ENCODE measurements at regions not wholly inside any gene's neighbourhood (a gene's known extent, or its start where the extent isn't known, plus 50 kb on each side); places are given as distances from the start of the nearest gene placed in this dataset.
"Not testable (repeated sequence)": the region's sequence is repeated elsewhere in the genome, so short reads cannot be mapped to it uniquely, and the experiment has no call there.

- not testable (repeated sequence) for H2AFZ ChIP-seq (ENCODE audit: low read depth, low read length); ATAC-seq (ENCODE audit: insufficient read depth, low read depth); H4K20me1 ChIP-seq (ENCODE audit: insufficient read depth, low read length); H3K4me3 ChIP-seq (ENCODE audit: low read depth in 1 of 2, low read length in 2 of 2); H3K9ac ChIP-seq (ENCODE audit: low read depth, low read length); H3K79me2 ChIP-seq (ENCODE audit: insufficient read depth, low read length); H3K27ac ChIP-seq (ENCODE audit: low read length); DNase-seq; H3K4me2 ChIP-seq (ENCODE audit: insufficient read depth, low read length); H3K9me3 ChIP-seq (ENCODE audit: insufficient read depth, low read length, severe bottlenecking); H3K27me3 ChIP-seq (ENCODE audit: insufficient read depth, low read length, poor library complexity); H3K4me1 ChIP-seq (ENCODE audit: insufficient read depth, low read length); H3K36me3 ChIP-seq (ENCODE audit: insufficient read depth, low read length)
Observed at GRCh38 chr1:149276496-149276895, 173.1 kb upstream of the NBPF9 start.

- not testable (repeated sequence) for H2AFZ ChIP-seq (ENCODE audit: low read depth, low read length); ATAC-seq (ENCODE audit: insufficient read depth, low read depth); H3K36me3 ChIP-seq (ENCODE audit: insufficient read depth, low read length); H3K27ac ChIP-seq (ENCODE audit: low read length); H3K4me3 ChIP-seq (ENCODE audit: low read depth in 1 of 2, low read length in 2 of 2); H3K9me3 ChIP-seq (ENCODE audit: insufficient read depth, low read length, severe bottlenecking); H3K4me2 ChIP-seq (ENCODE audit: insufficient read depth, low read length); H3K4me1 ChIP-seq (ENCODE audit: insufficient read depth, low read length); H3K27me3 ChIP-seq (ENCODE audit: insufficient read depth, low read length, poor library complexity); H4K20me1 ChIP-seq (ENCODE audit: insufficient read depth, low read length); H3K79me2 ChIP-seq (ENCODE audit: insufficient read depth, low read length); H3K9ac ChIP-seq (ENCODE audit: low read depth, low read length); DNase-seq
Observed at GRCh38 chr1:149278156-149278555, 174.8 kb upstream of the NBPF9 start.

- H2AFZ ChIP-seq (ENCODE audit: low read depth, low read length); H3K9me3 ChIP-seq (ENCODE audit: insufficient read depth, low read length, severe bottlenecking); DNase-seq; H3K9ac ChIP-seq (ENCODE audit: low read depth, low read length); ATAC-seq (ENCODE audit: insufficient read depth, low read depth); H3K4me3 ChIP-seq (ENCODE audit: low read depth in 1 of 2, low read length in 2 of 2); H3K27ac ChIP-seq (ENCODE audit: low read length); H4K20me1 ChIP-seq (ENCODE audit: insufficient read depth, low read length); H3K4me1 ChIP-seq (ENCODE audit: insufficient read depth, low read length); H3K4me2 ChIP-seq (ENCODE audit: insufficient read depth, low read length); H3K36me3 ChIP-seq (ENCODE audit: insufficient read depth, low read length); H3K27me3 ChIP-seq (ENCODE audit: insufficient read depth, low read length, poor library complexity); H3K79me2 ChIP-seq (ENCODE audit: insufficient read depth, low read length): not testable (repeated sequence)
Observed at GRCh38 chr1:149279015-149279414, 175.7 kb upstream of the NBPF9 start.

- not testable (repeated sequence) for H4K20me1 ChIP-seq (ENCODE audit: insufficient read depth, low read length); H3K9me3 ChIP-seq (ENCODE audit: insufficient read depth, low read length, severe bottlenecking)
Observed at GRCh38 chr1:149279512-149279911, 176.2 kb upstream of the NBPF9 start.

GRCh38 chr1:149284773-149285172 is 181.4 kb upstream of the NBPF9 start:
- not testable (repeated sequence) for H3K4me3 ChIP-seq (ENCODE audit: low read depth in 1 of 2, low read length in 2 of 2); H3K27ac ChIP-seq (ENCODE audit: low read length); H4K20me1 ChIP-seq (ENCODE audit: insufficient read depth, low read length); H3K4me1 ChIP-seq (ENCODE audit: insufficient read depth, low read length); H3K36me3 ChIP-seq (ENCODE audit: insufficient read depth, low read length); H3K79me2 ChIP-seq (ENCODE audit: insufficient read depth, low read length); H3K4me2 ChIP-seq (ENCODE audit: insufficient read depth, low read length); H3K9ac ChIP-seq (ENCODE audit: low read depth, low read length); DNase-seq; H2AFZ ChIP-seq (ENCODE audit: low read depth, low read length); H3K27me3 ChIP-seq (ENCODE audit: insufficient read depth, low read length, poor library complexity); ATAC-seq (ENCODE audit: insufficient read depth, low read depth); H3K9me3 ChIP-seq (ENCODE audit: insufficient read depth, low read length, severe bottlenecking)

More at GRCh38 chr1:149279512-149279911, 176.2 kb upstream of the NBPF9 start:
- H3K9ac ChIP-seq (ENCODE audit: low read depth, low read length); ATAC-seq (ENCODE audit: insufficient read depth, low read depth); H3K27ac ChIP-seq (ENCODE audit: low read length); H3K79me2 ChIP-seq (ENCODE audit: insufficient read depth, low read length); H2AFZ ChIP-seq (ENCODE audit: low read depth, low read length); H3K4me2 ChIP-seq (ENCODE audit: insufficient read depth, low read length); H3K4me1 ChIP-seq (ENCODE audit: insufficient read depth, low read length); H3K27me3 ChIP-seq (ENCODE audit: insufficient read depth, low read length, poor library complexity); H3K4me3 ChIP-seq (ENCODE audit: low read depth in 1 of 2, low read length in 2 of 2); DNase-seq; H3K36me3 ChIP-seq (ENCODE audit: insufficient read depth, low read length): not testable (repeated sequence)

- ATAC-seq (ENCODE audit: insufficient read depth, low read depth); H2AFZ ChIP-seq (ENCODE audit: low read depth, low read length); DNase-seq; H3K36me3 ChIP-seq (ENCODE audit: insufficient read depth, low read length); H3K27me3 ChIP-seq (ENCODE audit: insufficient read depth, low read length, poor library complexity); H4K20me1 ChIP-seq (ENCODE audit: insufficient read depth, low read length); H3K79me2 ChIP-seq (ENCODE audit: insufficient read depth, low read length); H3K4me3 ChIP-seq (ENCODE audit: low read depth in 1 of 2, low read length in 2 of 2); H3K4me1 ChIP-seq (ENCODE audit: insufficient read depth, low read length); H3K4me2 ChIP-seq (ENCODE audit: insufficient read depth, low read length); H3K9ac ChIP-seq (ENCODE audit: low read depth, low read length); H3K9me3 ChIP-seq (ENCODE audit: insufficient read depth, low read length, severe bottlenecking); H3K27ac ChIP-seq (ENCODE audit: low read length): not testable (repeated sequence)
Observed at GRCh38 chr1:149285205-149285604, 181.9 kb upstream of the NBPF9 start.

GRCh38 chr1:149285638-149286037 is 182.3 kb upstream of the NBPF9 start:
- H4K20me1 ChIP-seq (ENCODE audit: insufficient read depth, low read length); H3K9ac ChIP-seq (ENCODE audit: low read depth, low read length); H2AFZ ChIP-seq (ENCODE audit: low read depth, low read length); H3K4me1 ChIP-seq (ENCODE audit: insufficient read depth, low read length); H3K9me3 ChIP-seq (ENCODE audit: insufficient read depth, low read length, severe bottlenecking); H3K27me3 ChIP-seq (ENCODE audit: insufficient read depth, low read length, poor library complexity); DNase-seq; H3K4me2 ChIP-seq (ENCODE audit: insufficient read depth, low read length); H3K4me3 ChIP-seq (ENCODE audit: low read depth in 1 of 2, low read length in 2 of 2); H3K79me2 ChIP-seq (ENCODE audit: insufficient read depth, low read length); H3K27ac ChIP-seq (ENCODE audit: low read length); H3K36me3 ChIP-seq (ENCODE audit: insufficient read depth, low read length): not testable (repeated sequence)
- peak; percentile 98 for ATAC-seq (ENCODE audit: insufficient read depth, low read depth)

GRCh38 chr1:149288580-149288979 is 185.2 kb upstream of the NBPF9 start:
- ATAC-seq (ENCODE audit: insufficient read depth, low read depth); H3K79me2 ChIP-seq (ENCODE audit: insufficient read depth, low read length); H3K9ac ChIP-seq (ENCODE audit: low read depth, low read length); H3K36me3 ChIP-seq (ENCODE audit: insufficient read depth, low read length); H3K27ac ChIP-seq (ENCODE audit: low read length); H3K27me3 ChIP-seq (ENCODE audit: insufficient read depth, low read length, poor library complexity); DNase-seq; H3K4me2 ChIP-seq (ENCODE audit: insufficient read depth, low read length); H2AFZ ChIP-seq (ENCODE audit: low read depth, low read length); H3K4me3 ChIP-seq (ENCODE audit: low read depth in 1 of 2, low read length in 2 of 2); H4K20me1 ChIP-seq (ENCODE audit: insufficient read depth, low read length); H3K4me1 ChIP-seq (ENCODE audit: insufficient read depth, low read length); H3K9me3 ChIP-seq (ENCODE audit: insufficient read depth, low read length, severe bottlenecking): not testable (repeated sequence)

Data from DND-41 (cell line).